ENCODE measurements at regions not wholly inside any gene's neighbourhood (a gene's known extent, or its start where the extent isn't known, plus 50 kb on each side); places are given as distances from the start of the nearest gene placed in this dataset.

DNA sequence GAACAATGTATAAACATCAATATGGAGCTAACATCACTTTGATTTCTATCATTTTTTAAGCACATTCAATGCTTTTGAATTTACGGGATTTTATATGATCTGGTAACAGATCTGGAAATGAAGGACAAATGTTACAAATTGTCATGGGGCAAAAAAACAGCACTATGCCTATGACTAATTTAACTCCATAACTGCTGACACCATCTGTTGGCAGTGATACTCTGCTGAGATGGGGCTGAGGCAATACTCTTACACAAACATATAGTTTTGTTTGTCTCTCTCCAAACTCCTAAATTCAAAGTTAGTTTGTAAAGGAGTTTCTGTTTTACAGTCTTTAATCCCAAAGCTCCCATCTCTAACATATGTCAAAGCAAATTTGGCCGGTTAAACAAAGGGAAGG, 132.5 kb upstream of the FER start:
- Histone ChIP-seq H3K79me2 (ENCODE audit: control insufficient read depth, insufficient read depth, low read length) (no peaks in the 10 kb centered on the region), H3K4me3 (replicated peaks in 1 of 4; ENCODE audit: control extremely low read depth in 1 of 4, insufficient read depth in 1 of 4, low read depth in 3 of 4, low read length in 4 of 4) (no peak overlapping the region), H3K9ac (ENCODE audit: insufficient read depth, low read length) (no peak overlapping the region), H4K20me1 (ENCODE audit: control insufficient read depth, extremely low read depth, insufficient read depth, low read length) (no peaks in the 10 kb centered on the region), H3K27ac (ENCODE audit: insufficient read depth, low read length) (no peak overlapping the region), H3K4me2 (ENCODE audit: extremely low read depth, insufficient read depth, low read length) (no peak overlapping the region), H3K36me3 (ENCODE audit: control insufficient read depth, insufficient read depth, low read length) (no peaks in the 10 kb centered on the region), H3K27me3 (ENCODE audit: control insufficient read depth, insufficient read depth, low read length) (no peaks in the 10 kb centered on the region), H2AFZ (ENCODE audit: low read length) (no peak overlapping the region), H3K4me1 (ENCODE audit: control insufficient read depth, extremely low read depth, insufficient read depth, low read length) (no peaks in the 10 kb centered on the region), H3K9me3 (ENCODE audit: control insufficient read depth, insufficient read depth, low read depth, low read length) (no peaks in the 10 kb centered on the region)
- no peak for TF ChIP-seq EZH2 (IDR thresholded peaks at IDR 0.05; ENCODE audit: low read length, missing control alignments)
- TF ChIP-seq, protein P1, sequence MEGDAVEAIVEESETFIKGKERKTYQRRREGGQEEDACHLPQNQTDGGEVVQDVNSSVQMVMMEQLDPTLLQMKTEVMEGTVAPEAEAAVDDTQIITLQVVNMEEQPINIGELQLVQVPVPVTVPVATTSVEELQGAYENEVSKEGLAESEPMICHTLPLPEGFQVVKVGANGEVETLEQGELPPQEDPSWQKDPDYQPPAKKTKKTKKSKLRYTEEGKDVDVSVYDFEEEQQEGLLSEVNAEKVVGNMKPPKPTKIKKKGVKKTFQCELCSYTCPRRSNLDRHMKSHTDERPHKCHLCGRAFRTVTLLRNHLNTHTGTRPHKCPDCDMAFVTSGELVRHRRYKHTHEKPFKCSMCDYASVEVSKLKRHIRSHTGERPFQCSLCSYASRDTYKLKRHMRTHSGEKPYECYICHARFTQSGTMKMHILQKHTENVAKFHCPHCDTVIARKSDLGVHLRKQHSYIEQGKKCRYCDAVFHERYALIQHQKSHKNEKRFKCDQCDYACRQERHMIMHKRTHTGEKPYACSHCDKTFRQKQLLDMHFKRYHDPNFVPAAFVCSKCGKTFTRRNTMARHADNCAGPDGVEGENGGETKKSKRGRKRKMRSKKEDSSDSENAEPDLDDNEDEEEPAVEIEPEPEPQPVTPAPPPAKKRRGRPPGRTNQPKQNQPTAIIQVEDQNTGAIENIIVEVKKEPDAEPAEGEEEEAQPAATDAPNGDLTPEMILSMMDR (conservative IDR thresholded peaks at IDR 0.05 in 1 of 2, IDR thresholded peaks at IDR 0.05 in 1 of 2; ENCODE audit: low read depth in 1 of 2, low read length in 2 of 2), result no peak
- peak; percentile 20 to 77 for DNase-seq (ENCODE audit: low read depth in 2 of 2)

DNA sequence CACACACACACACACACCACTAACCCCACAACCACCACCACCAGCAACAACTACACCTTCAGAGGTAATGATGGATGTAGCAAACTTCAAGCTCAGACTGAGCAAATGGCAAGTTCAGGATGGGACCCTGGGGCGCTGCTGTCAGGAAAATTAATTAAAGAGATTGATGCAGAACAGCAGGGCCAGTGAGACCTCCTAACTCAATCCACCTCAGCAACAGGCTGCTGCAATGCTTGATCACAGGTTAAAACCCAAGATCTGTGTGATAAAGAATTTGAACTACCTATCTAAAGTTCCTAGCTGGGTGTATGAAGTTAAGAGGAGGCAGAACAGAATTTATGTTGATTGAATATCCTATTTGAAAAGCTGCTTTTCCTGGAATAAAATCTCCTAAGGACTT, 140.3 kb upstream of the FER start:
- Histone ChIP-seq H3K79me2 (ENCODE audit: control insufficient read depth, insufficient read depth, low read length) (no peaks in the 10 kb centered on the region), H3K27me3 (ENCODE audit: control insufficient read depth, insufficient read depth, low read length) (no peaks in the 10 kb centered on the region), H3K4me1 (ENCODE audit: control insufficient read depth, extremely low read depth, insufficient read depth, low read length) (no peaks in the 10 kb centered on the region), H3K4me2 (ENCODE audit: extremely low read depth, insufficient read depth, low read length) (no peak overlapping the region), H4K20me1 (ENCODE audit: control insufficient read depth, extremely low read depth, insufficient read depth, low read length) (no peaks in the 10 kb centered on the region), H3K9ac (ENCODE audit: insufficient read depth, low read length) (no peak overlapping the region), H2AFZ (ENCODE audit: low read length) (no peak overlapping the region), H3K9me3 (ENCODE audit: control insufficient read depth, insufficient read depth, low read depth, low read length) (no peaks in the 10 kb centered on the region), H3K36me3 (ENCODE audit: control insufficient read depth, insufficient read depth, low read length) (no peaks in the 10 kb centered on the region), H3K4me3 (replicated peaks in 1 of 4; ENCODE audit: control extremely low read depth in 1 of 4, insufficient read depth in 1 of 4, low read depth in 3 of 4, low read length in 4 of 4) (no peak overlapping the region), H3K27ac (ENCODE audit: insufficient read depth, low read length) (no peak overlapping the region)
- DNase-seq (ENCODE audit: low read depth in 2 of 2), result no peak
- no peak for TF ChIP-seq EZH2 (IDR thresholded peaks at IDR 0.05; ENCODE audit: low read length, missing control alignments)
- TF ChIP-seq, protein P1 (conservative IDR thresholded peaks at IDR 0.05 in 1 of 2, IDR thresholded peaks at IDR 0.05 in 1 of 2; ENCODE audit: low read depth in 1 of 2, low read length in 2 of 2), result no peak

DNA sequence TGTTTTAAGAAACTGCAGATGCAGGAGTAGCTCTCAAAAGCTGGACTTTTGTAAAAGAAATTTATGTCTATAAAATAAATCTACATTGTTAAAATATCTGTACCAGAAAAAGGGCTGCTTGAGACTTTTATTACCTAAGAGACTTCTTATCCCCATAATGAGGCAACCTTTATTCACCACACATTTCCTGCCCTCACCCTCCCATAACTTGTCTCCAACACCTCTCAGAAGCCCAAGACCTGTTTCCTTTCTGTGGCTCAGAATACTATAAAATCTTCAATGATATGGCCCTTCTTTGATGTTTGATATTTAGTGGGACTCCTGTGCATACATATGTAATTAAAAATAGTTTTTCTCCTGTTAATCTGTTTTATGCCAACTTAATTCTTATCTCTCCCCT, 141.5 kb upstream of the FER start:
- Histone ChIP-seq H3K36me3 (ENCODE audit: control insufficient read depth, insufficient read depth, low read length) (no peaks in the 10 kb centered on the region), H2AFZ (ENCODE audit: low read length) (no peak overlapping the region), H3K4me3 (replicated peaks in 1 of 4; ENCODE audit: control extremely low read depth in 1 of 4, insufficient read depth in 1 of 4, low read depth in 3 of 4, low read length in 4 of 4) (no peak overlapping the region), H3K27me3 (ENCODE audit: control insufficient read depth, insufficient read depth, low read length) (no peaks in the 10 kb centered on the region), H3K27ac (ENCODE audit: insufficient read depth, low read length) (no peak overlapping the region), H3K9me3 (ENCODE audit: control insufficient read depth, insufficient read depth, low read depth, low read length) (no peaks in the 10 kb centered on the region), H3K4me2 (ENCODE audit: extremely low read depth, insufficient read depth, low read length) (no peak overlapping the region), H3K4me1 (ENCODE audit: control insufficient read depth, extremely low read depth, insufficient read depth, low read length) (no peaks in the 10 kb centered on the region), H4K20me1 (ENCODE audit: control insufficient read depth, extremely low read depth, insufficient read depth, low read length) (no peaks in the 10 kb centered on the region), H3K79me2 (ENCODE audit: control insufficient read depth, insufficient read depth, low read length) (no peaks in the 10 kb centered on the region), H3K9ac (ENCODE audit: insufficient read depth, low read length) (no peak overlapping the region)
- TF ChIP-seq, protein P1 (conservative IDR thresholded peaks at IDR 0.05 in 1 of 2, IDR thresholded peaks at IDR 0.05 in 1 of 2; ENCODE audit: low read depth in 1 of 2, low read length in 2 of 2), result no peak
- no peak for TF ChIP-seq EZH2 (IDR thresholded peaks at IDR 0.05; ENCODE audit: low read length, missing control alignments)
- no peak for DNase-seq (ENCODE audit: low read depth in 2 of 2)

Data from fibroblast of lung (primary cell).